ENCODE measurements at regions not wholly inside any gene's neighbourhood (a gene's known extent, or its start where the extent isn't known, plus 50 kb on each side); places are given as distances from the start of the nearest gene placed in this dataset.

GRCh38 chr7:12788171-12788570, 100.7 kb downstream of the ARL4A start:
- no peak for TF ChIP-seq POLR2A (IDR thresholded peaks at IDR 0.05)
- no peak for TF ChIP-seq CTCF (IDR thresholded peaks at IDR 0.05)
- TF ChIP-seq POLR2AphosphoS5 (IDR thresholded peaks at IDR 0.05) = no peak
- TF ChIP-seq EP300 (IDR thresholded peaks at IDR 0.05) = no peak

Data from sigmoid colon (tissue), 4 donors.